GM12878 (cell line): ENCODE measurements at regions not wholly inside any gene's neighbourhood (a gene's known extent, or its start where the extent isn't known, plus 50 kb on each side); places are given as distances from the start of the nearest gene placed in this dataset.

Experiments used
- ATAC-seq: fragments of 200-7000 bp; cut with Tn5 transposase; 3 replicates; pipeline ENCODE4 v1.9.1; 2020; ENCODE audit warnings: mild to moderate bottlenecking, moderate library complexity
- BruUV-seq: library from RNA; stranded (reverse); fragments of 400-500 nt; replicated peaks from 2 replicates; lab custom pipeline; 2021; lab: Mats Ljungman, UMichigan
- CTCF ChIA-PET: fragments of 300-600 bp; sonication (Branson Sonifier 250); formaldehyde crosslinking; extraction: SDS; loops from one replicate; lab custom pipeline; 2021; ENCODE audit warnings: inconsistent platforms; lab: Yijun Ruan, JAX
- POLR2A ChIA-PET: fragments of 350-600 bp; formaldehyde crosslinking; extraction: SDS; loops from one replicate; lab custom pipeline; 2021; ENCODE audit warnings: inconsistent platforms; lab: Charles Lee
- RAD21 ChIA-PET: fragments of 300-600 bp; sonication (Branson Sonifier 250); formaldehyde crosslinking; loops from one replicate; lab custom pipeline; 2023; ENCODE audit warnings: antibody characterized with exemption; ENCODE audit not compliant: unreplicated experiment; lab: Charles Lee
- SMC1A ChIA-PET: fragments of 300-600 bp; sonication (Branson Sonifier 250); formaldehyde crosslinking; loops from one replicate; lab custom pipeline; 2023; ENCODE audit not compliant: unreplicated experiment, uncharacterized antibody; lab: Charles Lee
- DNase-seq: peaks from one replicate; pipeline ENCODE4 v3.0.0-alpha.2; 2011; ENCODE audit warnings: low read depth, low spot score
- FAIRE-seq: peaks from 3 replicates; lab custom pipeline; 2011; peaks lifted over from hg19 to GRCh38; lab: Jason Lieb, UNC
- H2AFZ ChIP-seq: 2 replicates; pipeline ENCODE4 v1.6.0; 2011; ENCODE audit warnings: low read depth, low read length, control low read depth; ENCODE audit not compliant: control insufficient read depth
- H3K27ac ChIP-seq: 2 replicates; pipeline ENCODE4 v1.5.1; 2011; ENCODE audit warnings: control low read depth; ENCODE audit not compliant: control insufficient read depth, insufficient read depth
- H3K27me3 ChIP-seq, 2 experiments: replicated peaks in 1 of 2; 2 replicates each; pipeline versions ENCODE4 v1.6.0 to v1.6.1; 2011; ENCODE audit warnings: low read length in 1 of 2; ENCODE audit not compliant: control insufficient read depth in 2 of 2, insufficient read depth in 2 of 2
- H3K36me3 ChIP-seq, 2 experiments: 2 replicates each; pipeline ENCODE4 v1.5.1; 2011; ENCODE audit warnings: low read length in 1 of 2; ENCODE audit not compliant: control insufficient read depth in 2 of 2, insufficient read depth in 2 of 2
- H3K4me1 ChIP-seq: 2 replicates; pipeline ENCODE4 v1.6.1; 2011; ENCODE audit warnings: mild to moderate bottlenecking, low read length, moderate library complexity, mixed read lengths; ENCODE audit not compliant: control insufficient read depth, insufficient read depth
- H3K4me2 ChIP-seq: 2 replicates; pipeline ENCODE4 v1.6.0; 2011; ENCODE audit warnings: control low read depth; ENCODE audit not compliant: control insufficient read depth, insufficient read depth
- H3K4me3 ChIP-seq: fragments of 200-600 bp; sonication (generic); 2 replicates; pipeline ENCODE4 v1.5.1; 2016
- H3K79me2 ChIP-seq: 2 replicates; pipeline ENCODE4 v1.6.0; 2011; ENCODE audit warnings: low read length; ENCODE audit not compliant: control insufficient read depth, insufficient read depth
- H3K9ac ChIP-seq: 2 replicates; pipeline ENCODE4 v1.8.0; 2011; ENCODE audit warnings: low read length, control low read depth, mixed read lengths; ENCODE audit not compliant: control insufficient read depth, insufficient read depth
- H3K9me3 ChIP-seq: replicated peaks from 3 replicates; pipeline ENCODE4 v1.5.1; 2011; ENCODE audit warnings: mild to moderate bottlenecking, low read length; ENCODE audit not compliant: control insufficient read depth, insufficient read depth
- H4K20me1 ChIP-seq: 2 replicates; pipeline ENCODE4 v1.6.0; 2011; ENCODE audit not compliant: control insufficient read depth, insufficient read depth
- ATF7 ChIP-seq: fragments of 450-650 bp; IDR thresholded peaks from 2 replicates; pipeline ENCODE4 v1.6.1; 2016; ENCODE audit warnings: low read depth, mild to moderate bottlenecking
- EGR1 ChIP-seq, 2 experiments: IDR thresholded peaks; 1 replicate in 1 of 2; 2 replicates in 1 of 2; pipeline ENCODE4 v1.6.1; 2011 to 2012; ENCODE audit warnings: low read depth in 2 of 2, low read length in 2 of 2, borderline replicate concordance in 1 of 2, mild to moderate bottlenecking in 1 of 2, moderate library complexity in 1 of 2
- EZH2 ChIP-seq: IDR thresholded peaks from 2 replicates; pipeline ENCODE4 v1.6.1; 2012; ENCODE audit warnings: low read depth, mild to moderate bottlenecking, control low read depth, inconsistent platforms, low read length, borderline replicate concordance; ENCODE audit not compliant: control insufficient read depth
- FOS ChIP-seq: IDR thresholded peaks from 3 replicates; pipeline ENCODE4 v1.6.1; 2011; ENCODE audit warnings: borderline replicate concordance; ENCODE audit not compliant: insufficient read length; ENCODE audit errors: extremely low read depth
- MTA2 ChIP-seq: fragments of 450-650 bp; IDR thresholded peaks from 2 replicates; pipeline ENCODE4 v1.6.1; 2016; ENCODE audit warnings: low read depth, mild to moderate bottlenecking, moderate library complexity
- NR2F1 ChIP-seq: fragments of 450-650 bp; conservative IDR thresholded peaks from 2 replicates; pipeline ENCODE4 v1.6.1; 2017; ENCODE audit warnings: mild to moderate bottlenecking
- POLR2A ChIP-seq: IDR thresholded peaks from 2 replicates; pipeline ENCODE4 v1.6.1; 2011; ENCODE audit warnings: low read depth, mild to moderate bottlenecking, low read length
- POLR2AphosphoS5 ChIP-seq: IDR thresholded peaks from 2 replicates; pipeline ENCODE4 v1.6.1; 2011; ENCODE audit warnings: mild to moderate bottlenecking, low read length, inconsistent platforms
- RELA ChIP-seq: fragments of 450-650 bp; IDR thresholded peaks from 2 replicates; pipeline ENCODE4 v1.8.0; 2014; ENCODE audit warnings: borderline replicate concordance; ENCODE audit not compliant: partially characterized antibody
- TARDBP ChIP-seq: IDR thresholded peaks from 2 replicates; pipeline ENCODE4 v1.6.1; 2016; ENCODE audit warnings: borderline replicate concordance
- YY1 ChIP-seq: IDR thresholded peaks from 2 replicates; pipeline ENCODE4 v1.6.1; 2011; ENCODE audit warnings: low read depth, mild to moderate bottlenecking, low read length
- ZNF207 ChIP-seq: fragments of 450-650 bp; IDR thresholded peaks from 2 replicates; pipeline ENCODE4 v1.6.1; 2014; ENCODE audit warnings: antibody characterized with exemption, mild to moderate bottlenecking, borderline replicate concordance
- ZNF384 ChIP-seq: IDR thresholded peaks from 2 replicates; pipeline ENCODE4 v1.6.1; 2012; ENCODE audit warnings: low read depth, mild to moderate bottlenecking, low read length, improper control_type of control experiment, borderline replicate concordance
- WGBS: methylation state at CpG from one replicate; pipeline ENCODE4 v1.1.6; 2016; ENCODE audit warnings: low lambda C conversion rate; ENCODE audit not compliant: insufficient replicate concordance, insufficient coverage; ENCODE audit errors: missing lambda C conversion rate; 5-methylcytosine and 5-hydroxymethylcytosine counted together
- in situ Hi-C: fragments of 300-500 bp; cut with MboI; formaldehyde crosslinking; loops from 9 replicates; pipeline ENCODE4 v1.14.3; 2018; ENCODE audit warnings: mixed read lengths
- intact Hi-C: fragments of 100-400 bp; cut with micrococcal nuclease; formaldehyde crosslinking; loops from one replicate; pipeline ENCODE4 v1.14.2; 2022; ENCODE audit not compliant: unreplicated experiment
- TF ChIP-seq, protein P1 (sequence below): fragments of 450-650 bp; IDR thresholded peaks from 2 replicates; pipeline ENCODE4 v1.6.1; 2018; ENCODE audit warnings: borderline replicate concordance, mild to moderate bottlenecking; ENCODE audit not compliant: partially characterized antibody
- TF ChIP-seq, protein P2 (sequence below): fragments of 450-650 bp; IDR thresholded peaks from 2 replicates; pipeline ENCODE4 v1.6.1; 2016; ENCODE audit warnings: mild to moderate bottlenecking
- TF ChIP-seq, protein P3 (sequence below): IDR thresholded peaks from 2 replicates; pipeline ENCODE4 v1.6.1; 2011; ENCODE audit warnings: mild to moderate bottlenecking, low read depth, low read length, moderate library complexity; ENCODE audit not compliant: insufficient replicate concordance

DNA sequence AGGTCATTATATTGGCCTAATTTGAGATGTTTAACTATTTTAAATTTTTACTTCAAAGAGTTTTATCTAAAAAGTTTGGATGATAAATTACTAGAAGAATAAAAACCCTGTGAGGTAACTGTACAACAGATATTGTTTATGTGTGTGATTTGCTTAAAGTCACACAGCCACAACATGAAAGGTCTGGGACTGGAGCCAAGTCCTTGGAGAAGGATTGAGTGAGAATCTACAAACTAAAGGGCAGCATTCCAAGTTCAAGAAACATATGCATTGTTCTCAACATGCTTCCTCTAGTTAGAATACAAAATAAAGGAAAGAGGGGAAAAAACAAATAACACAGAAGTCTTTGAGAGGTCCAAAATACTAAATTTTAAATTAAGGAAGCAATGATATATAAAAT, 131.5 kb upstream of the MON1B start (continued):
- TF ChIP-seq ZNF207: no peak
- TF ChIP-seq ATF7: no peak
- TF ChIP-seq EGR1 (IDR thresholded peaks at IDR 0.05; ENCODE audit: borderline replicate concordance in 1 of 2, low read depth in 2 of 2, low read length in 2 of 2): no peak
- TF ChIP-seq POLR2A: no peak
- TF ChIP-seq, all 136 proteins: peak for 0

DNA sequence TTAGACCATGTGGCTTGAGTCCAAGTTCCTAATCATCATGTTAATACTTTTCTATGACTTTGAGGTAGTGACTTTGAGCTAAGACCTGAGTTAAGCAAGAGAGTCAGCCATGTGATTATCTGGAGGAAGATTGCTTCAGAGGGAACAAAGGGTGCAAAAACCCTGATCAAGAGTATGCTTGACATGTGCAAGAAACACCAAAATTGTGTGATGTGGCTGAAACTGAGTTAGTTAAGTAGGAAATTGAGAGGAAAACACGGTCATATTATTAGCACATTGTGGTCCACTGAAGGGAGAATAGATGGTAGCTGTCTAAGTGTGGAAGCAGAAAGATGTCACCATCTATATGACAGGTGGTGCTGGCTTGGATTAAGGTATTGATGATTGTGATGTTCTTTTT, 130.4 kb upstream of the MON1B start:
- FAIRE-seq (no peak), ATAC-seq (no peak), DNase-seq (no peak)
- H3K4me1 ChIP-seq: no peaks in the 10 kb centered on the region
- no peak overlapping the region for H3K27ac ChIP-seq
- H3K79me2 ChIP-seq: no peaks in the 10 kb centered on the region
- WGBS: 0% methylated on average over 1 of the region's 1 CpG
- H2AFZ ChIP-seq: no peak overlapping the region
- intact Hi-C loops: no loop called here
- POLR2A ChIA-PET: no interaction called here
- H3K9me3 ChIP-seq: no peaks in the 10 kb centered on the region
- H3K4me3 ChIP-seq: no peak overlapping the region
- in situ Hi-C loops: no loop called here
- H4K20me1 ChIP-seq: no peaks in the 10 kb centered on the region
- CTCF ChIA-PET: no interaction called here
- no peak overlapping the region for H3K4me2 ChIP-seq
- H3K9ac ChIP-seq: no peak overlapping the region
- H3K27me3 ChIP-seq: no peaks in the 10 kb centered on the region
- H3K36me3 ChIP-seq: no peaks in the 10 kb centered on the region
- no TSS peak for BruUV-seq
- SMC1A ChIA-PET: no interaction called here
- RAD21 ChIA-PET: no interaction called here
- TF ChIP-seq POLR2AphosphoS5 (no peak), ZNF384 (no peak), EGR1 (IDR thresholded peaks at IDR 0.05; ENCODE audit: borderline replicate concordance in 1 of 2, low read depth in 2 of 2, low read length in 2 of 2) (no peak), EZH2 (no peak), TARDBP (no peak), YY1 (no peak), FOS (no peak), MTA2 (no peak), RELA (no peak), NR2F1 (no peak)
- TF ChIP-seq, protein P1, sequence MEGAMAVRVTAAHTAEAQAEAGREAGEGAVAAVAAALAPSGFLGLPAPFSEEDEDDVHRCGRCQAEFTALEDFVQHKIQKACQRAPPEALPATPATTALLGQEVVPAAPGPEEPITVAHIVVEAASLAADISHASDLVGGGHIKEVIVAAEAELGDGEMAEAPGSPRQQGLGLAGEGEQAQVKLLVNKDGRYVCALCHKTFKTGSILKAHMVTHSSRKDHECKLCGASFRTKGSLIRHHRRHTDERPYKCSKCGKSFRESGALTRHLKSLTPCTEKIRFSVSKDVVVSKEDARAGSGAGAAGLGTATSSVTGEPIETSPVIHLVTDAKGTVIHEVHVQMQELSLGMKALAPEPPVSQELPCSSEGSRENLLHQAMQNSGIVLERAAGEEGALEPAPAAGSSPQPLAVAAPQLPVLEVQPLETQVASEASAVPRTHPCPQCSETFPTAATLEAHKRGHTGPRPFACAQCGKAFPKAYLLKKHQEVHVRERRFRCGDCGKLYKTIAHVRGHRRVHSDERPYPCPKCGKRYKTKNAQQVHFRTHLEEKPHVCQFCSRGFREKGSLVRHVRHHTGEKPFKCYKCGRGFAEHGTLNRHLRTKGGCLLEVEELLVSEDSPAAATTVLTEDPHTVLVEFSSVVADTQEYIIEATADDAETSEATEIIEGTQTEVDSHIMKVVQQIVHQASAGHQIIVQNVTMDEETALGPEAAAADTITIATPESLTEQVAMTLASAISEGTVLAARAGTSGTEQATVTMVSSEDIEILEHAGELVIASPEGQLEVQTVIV: no peak
- TF ChIP-seq, protein P2, sequence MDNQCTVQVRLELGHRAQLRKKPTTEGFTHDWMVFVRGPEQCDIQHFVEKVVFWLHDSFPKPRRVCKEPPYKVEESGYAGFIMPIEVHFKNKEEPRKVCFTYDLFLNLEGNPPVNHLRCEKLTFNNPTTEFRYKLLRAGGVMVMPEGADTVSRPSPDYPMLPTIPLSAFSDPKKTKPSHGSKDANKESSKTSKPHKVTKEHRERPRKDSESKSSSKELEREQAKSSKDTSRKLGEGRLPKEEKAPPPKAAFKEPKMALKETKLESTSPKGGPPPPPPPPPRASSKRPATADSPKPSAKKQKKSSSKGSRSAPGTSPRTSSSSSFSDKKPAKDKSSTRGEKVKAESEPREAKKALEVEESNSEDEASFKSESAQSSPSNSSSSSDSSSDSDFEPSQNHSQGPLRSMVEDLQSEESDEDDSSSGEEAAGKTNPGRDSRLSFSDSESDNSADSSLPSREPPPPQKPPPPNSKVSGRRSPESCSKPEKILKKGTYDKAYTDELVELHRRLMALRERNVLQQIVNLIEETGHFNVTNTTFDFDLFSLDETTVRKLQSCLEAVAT: no peak
- TF ChIP-seq, protein P3, sequence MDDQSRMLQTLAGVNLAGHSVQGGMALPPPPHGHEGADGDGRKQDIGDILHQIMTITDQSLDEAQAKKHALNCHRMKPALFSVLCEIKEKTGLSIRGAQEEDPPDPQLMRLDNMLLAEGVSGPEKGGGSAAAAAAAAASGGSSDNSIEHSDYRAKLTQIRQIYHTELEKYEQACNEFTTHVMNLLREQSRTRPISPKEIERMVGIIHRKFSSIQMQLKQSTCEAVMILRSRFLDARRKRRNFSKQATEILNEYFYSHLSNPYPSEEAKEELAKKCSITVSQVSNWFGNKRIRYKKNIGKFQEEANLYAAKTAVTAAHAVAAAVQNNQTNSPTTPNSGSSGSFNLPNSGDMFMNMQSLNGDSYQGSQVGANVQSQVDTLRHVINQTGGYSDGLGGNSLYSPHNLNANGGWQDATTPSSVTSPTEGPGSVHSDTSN: no peak
